Peyer's patch (tissue), 4 donors: ENCODE measurements at regions not wholly inside any gene's neighbourhood (a gene's known extent, or its start where the extent isn't known, plus 50 kb on each side); places are given as distances from the start of the nearest gene placed in this dataset.

Source experiments
- DNase-seq, 3 donors: peaks; one replicate each; pipeline ENCODE4 v3.0.0-alpha.2; 2017 to 2019
- H3K27ac ChIP-seq, 4 donors: fragments of 200-600 bp; sonication (generic); one replicate each; pipeline ENCODE4 v1.5.1; 2016 to 2019
- H3K27me3 ChIP-seq, 2 donors: fragments of 200-600 bp; sonication (generic); one replicate each; pipeline ENCODE4 v1.5.1; 2019
- H3K36me3 ChIP-seq, 3 donors: fragments of 200-600 bp; sonication (generic); one replicate each; pipeline ENCODE4 v1.5.1; 2016 to 2019
- H3K4me1 ChIP-seq, 4 donors: fragments of 200-600 bp; sonication (generic); one replicate each; pipeline ENCODE4 v1.5.1; 2016 to 2019
- H3K4me3 ChIP-seq, 4 donors: fragments of 200-600 bp; sonication (generic); 1 replicate in 3 of 4; 2 replicates in 1 of 4; pipeline ENCODE4 v1.5.1; 2016 to 2019; ENCODE audit warnings: mild to moderate bottlenecking in 1 of 4
- H3K9me3 ChIP-seq, 4 donors: fragments of 200-600 bp; sonication (generic); one replicate each; pipeline ENCODE4 v1.5.1; 2016 to 2019; ENCODE audit warnings: mild to moderate bottlenecking in 1 of 4
- POLR2A ChIP-seq, 2 donors: fragments of 450-650 bp; IDR thresholded peaks; one replicate each; pipeline ENCODE4 v1.5.1; 2017; ENCODE audit warnings: antibody characterized with exemption in 2 of 2, mild to moderate bottlenecking in 2 of 2, moderate library complexity in 2 of 2
- TF ChIP-seq, protein P1 (sequence below), 6 experiments: fragments of 450-650 bp in 4 of 6; fragments of 200-600 bp in 2 of 6; sonication (generic) in 1 of 6; IDR thresholded peaks; one replicate each; pipeline ENCODE4 v1.5.1; 2017 to 2019; ENCODE audit warnings: antibody characterized with exemption in 6 of 6, mild to moderate bottlenecking in 3 of 6, moderate library complexity in 1 of 6

DNA sequence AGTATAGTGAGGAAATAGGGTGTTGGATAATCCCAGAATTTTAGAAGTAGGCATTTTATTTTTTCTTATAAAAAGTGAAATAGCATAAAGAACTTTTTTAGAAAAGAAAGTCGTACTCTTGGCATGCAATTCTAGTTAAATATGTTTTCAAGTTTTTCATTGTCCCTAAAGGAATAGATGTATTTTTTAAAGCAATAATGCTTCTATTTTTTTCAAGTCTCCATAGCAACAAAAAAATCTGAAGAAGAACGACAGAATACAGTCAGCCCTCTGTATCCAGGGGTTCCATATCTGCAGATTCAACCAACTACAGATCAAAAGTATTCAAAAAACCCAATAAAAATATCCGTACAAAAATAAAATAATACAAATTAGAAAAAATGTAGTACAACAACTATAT, 538.2 kb downstream of the GLUD2 start:
- no peaks in the 10 kb centered on the region for H3K27me3 ChIP-seq
- H3K4me3 ChIP-seq: no peak overlapping the region
- H3K9me3 ChIP-seq: no peaks in the 10 kb centered on the region
- H3K27ac ChIP-seq: no peak overlapping the region
- H3K36me3 ChIP-seq: no peaks in the 10 kb centered on the region
- no peak for DNase-seq
- TF ChIP-seq, protein P1, sequence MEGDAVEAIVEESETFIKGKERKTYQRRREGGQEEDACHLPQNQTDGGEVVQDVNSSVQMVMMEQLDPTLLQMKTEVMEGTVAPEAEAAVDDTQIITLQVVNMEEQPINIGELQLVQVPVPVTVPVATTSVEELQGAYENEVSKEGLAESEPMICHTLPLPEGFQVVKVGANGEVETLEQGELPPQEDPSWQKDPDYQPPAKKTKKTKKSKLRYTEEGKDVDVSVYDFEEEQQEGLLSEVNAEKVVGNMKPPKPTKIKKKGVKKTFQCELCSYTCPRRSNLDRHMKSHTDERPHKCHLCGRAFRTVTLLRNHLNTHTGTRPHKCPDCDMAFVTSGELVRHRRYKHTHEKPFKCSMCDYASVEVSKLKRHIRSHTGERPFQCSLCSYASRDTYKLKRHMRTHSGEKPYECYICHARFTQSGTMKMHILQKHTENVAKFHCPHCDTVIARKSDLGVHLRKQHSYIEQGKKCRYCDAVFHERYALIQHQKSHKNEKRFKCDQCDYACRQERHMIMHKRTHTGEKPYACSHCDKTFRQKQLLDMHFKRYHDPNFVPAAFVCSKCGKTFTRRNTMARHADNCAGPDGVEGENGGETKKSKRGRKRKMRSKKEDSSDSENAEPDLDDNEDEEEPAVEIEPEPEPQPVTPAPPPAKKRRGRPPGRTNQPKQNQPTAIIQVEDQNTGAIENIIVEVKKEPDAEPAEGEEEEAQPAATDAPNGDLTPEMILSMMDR (IDR thresholded peaks at IDR 0.05): no peak
- TF ChIP-seq POLR2A (IDR thresholded peaks at IDR 0.05): no peak
- H3K4me1 ChIP-seq: no peaks in the 10 kb centered on the region

- no peaks in the 10 kb centered on the region for H3K27me3 ChIP-seq
- no peak overlapping the region for H3K27ac ChIP-seq
- no peaks in the 10 kb centered on the region for H3K9me3 ChIP-seq
- H3K4me3 ChIP-seq: no peak overlapping the region
- DNase-seq: no peak
- no peaks in the 10 kb centered on the region for H3K4me1 ChIP-seq
- TF ChIP-seq POLR2A (IDR thresholded peaks at IDR 0.05): no peak
- TF ChIP-seq, protein P1 (IDR thresholded peaks at IDR 0.05): no peak
- no peaks in the 10 kb centered on the region for H3K36me3 ChIP-seq
These were observed 545.5 kb downstream of the GLUD2 start for GRCh38 chrX:121592884-121593283.

DNA sequence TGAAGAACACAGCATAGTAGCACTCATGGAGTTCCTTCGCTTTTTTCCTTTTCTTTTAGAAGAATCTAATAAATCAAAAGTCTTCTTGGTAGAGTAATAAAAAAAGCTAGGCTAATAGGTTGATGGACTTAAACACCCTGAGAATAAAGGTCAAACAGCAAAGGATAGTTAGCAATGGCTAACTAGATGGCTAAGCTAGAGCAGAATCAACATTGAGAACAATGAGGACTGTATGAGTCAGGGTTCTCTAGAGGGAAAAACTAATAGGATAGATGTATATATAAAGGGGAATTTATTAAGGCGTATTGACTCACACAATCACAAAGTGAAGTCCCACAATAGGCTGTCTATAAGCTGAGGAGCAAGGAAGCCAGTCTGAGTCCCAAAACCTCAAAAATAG, 550.9 kb downstream of the GLUD2 start:
- no peaks in the 10 kb centered on the region for H3K4me1 ChIP-seq
- no peaks in the 10 kb centered on the region for H3K27me3 ChIP-seq
- TF ChIP-seq, protein P1 (IDR thresholded peaks at IDR 0.05): no peak
- no peak for TF ChIP-seq POLR2A (IDR thresholded peaks at IDR 0.05)
- no peak for DNase-seq
- H3K4me3 ChIP-seq: no peak overlapping the region
- no peaks in the 10 kb centered on the region for H3K36me3 ChIP-seq
- no peak overlapping the region for H3K27ac ChIP-seq
- no peaks in the 10 kb centered on the region for H3K9me3 ChIP-seq

- no peak for TF ChIP-seq POLR2A (IDR thresholded peaks at IDR 0.05)
- TF ChIP-seq, protein P1 (IDR thresholded peaks at IDR 0.05): no peak
- DNase-seq: no peak
- Histone ChIP-seq H3K27ac (no peak overlapping the region), H3K4me1 (no peaks in the 10 kb centered on the region), H3K4me3 (no peak overlapping the region), H3K36me3 (no peaks in the 10 kb centered on the region), H3K27me3 (no peaks in the 10 kb centered on the region), H3K9me3 (no peaks in the 10 kb centered on the region)
These were observed 587.7 kb downstream of the GLUD2 start for GRCh38 chrX:121635141-121635540.

GRCh38 chrX:121639781-121640180, 592.4 kb downstream of the GLUD2 start:
- no peaks in the 10 kb centered on the region for H3K27me3 ChIP-seq
- H3K27ac ChIP-seq: no peak overlapping the region
- H3K4me3 ChIP-seq: no peak overlapping the region
- no peak for TF ChIP-seq POLR2A (IDR thresholded peaks at IDR 0.05)
- no peak for DNase-seq
- no peaks in the 10 kb centered on the region for H3K9me3 ChIP-seq
- no peaks in the 10 kb centered on the region for H3K4me1 ChIP-seq
- H3K36me3 ChIP-seq: no peaks in the 10 kb centered on the region

GRCh38 chrX:121641560-121641959, 594.1 kb downstream of the GLUD2 start:
- DNase-seq: no peak
- Histone ChIP-seq H3K27me3 (no peaks in the 10 kb centered on the region), H3K4me1 (no peaks in the 10 kb centered on the region), H3K36me3 (no peaks in the 10 kb centered on the region), H3K9me3 (no peaks in the 10 kb centered on the region), H3K27ac (no peak overlapping the region), H3K4me3 (no peak overlapping the region)
- TF ChIP-seq POLR2A (IDR thresholded peaks at IDR 0.05): no peak
- TF ChIP-seq, protein P1 (IDR thresholded peaks at IDR 0.05): no peak
